Keratinocyte (primary cell): ENCODE measurements at regions not wholly inside any gene's neighbourhood (a gene's known extent, or its start where the extent isn't known, plus 50 kb on each side); places are given as distances from the start of the nearest gene placed in this dataset.

Source experiments
- DNase-seq: peaks from one replicate; pipeline ENCODE4 v3.0.0-alpha.2; 2011; ENCODE audit warnings: low read depth, missing footprints, low spot score
- FAIRE-seq: peaks from 2 replicates; lab custom pipeline; 2011; peaks lifted over from hg19 to GRCh38; lab: Jason Lieb, UNC
- H2AFZ ChIP-seq: 2 replicates; pipeline ENCODE4 v1.6.0; 2012; ENCODE audit warnings: low read length, control low read depth, inconsistent platforms; ENCODE audit not compliant: control insufficient read depth
- H3K27ac ChIP-seq: 2 replicates; pipeline ENCODE4 v1.5.1; 2011; ENCODE audit warnings: low read length; ENCODE audit not compliant: control insufficient read depth, insufficient read depth
- H3K27me3 ChIP-seq: 3 replicates; pipeline ENCODE4 v1.6.0; 2011; ENCODE audit warnings: low read length; ENCODE audit not compliant: control insufficient read depth, insufficient read depth; ENCODE audit errors: extremely low read depth
- H3K36me3 ChIP-seq, 2 experiments: 2 replicates in 1 of 2; 3 replicates in 1 of 2; pipeline ENCODE4 v1.5.1; 2011; ENCODE audit warnings: low read length in 2 of 2, mild to moderate bottlenecking in 1 of 2; ENCODE audit not compliant: control insufficient read depth in 2 of 2, insufficient read depth in 2 of 2; ENCODE audit errors: extremely low read depth in 1 of 2
- H3K4me1 ChIP-seq: 3 replicates; pipeline ENCODE4 v1.5.1; 2011; ENCODE audit warnings: low read length; ENCODE audit not compliant: control insufficient read depth, insufficient read depth; ENCODE audit errors: extremely low read depth
- H3K4me2 ChIP-seq: 3 replicates; pipeline ENCODE4 v1.6.0; 2011; ENCODE audit warnings: low read depth, low read length; ENCODE audit not compliant: control insufficient read depth, insufficient read depth; ENCODE audit errors: extremely low read depth
- H3K4me3 ChIP-seq, 3 experiments: fragments of 200-600 bp in 1 of 3; sonication (generic) in 1 of 3; 2 replicates in 2 of 3; 3 replicates in 1 of 3; pipeline ENCODE4 v1.5.1; 2011 to 2016; ENCODE audit warnings: low read length in 3 of 3, mild to moderate bottlenecking in 3 of 3, control low read depth in 2 of 3, inconsistent platforms in 1 of 3, low read depth in 1 of 3, mixed read lengths in 1 of 3, mixed run types in 1 of 3, moderate library complexity in 1 of 3; ENCODE audit not compliant: control insufficient read depth in 2 of 3, insufficient read depth in 2 of 3; ENCODE audit errors: extremely low read depth in 1 of 3
- H3K79me2 ChIP-seq: 2 replicates; pipeline ENCODE4 v1.6.0; 2012; ENCODE audit warnings: low read length; ENCODE audit not compliant: control insufficient read depth, insufficient read depth
- H3K9ac ChIP-seq: 3 replicates; pipeline ENCODE4 v1.6.0; 2011; ENCODE audit warnings: low read length; ENCODE audit not compliant: control insufficient read depth, insufficient read depth; ENCODE audit errors: extremely low read depth
- H3K9me1 ChIP-seq: 3 replicates; pipeline ENCODE4 v1.6.0; 2011; ENCODE audit warnings: low read length; ENCODE audit not compliant: control insufficient read depth, insufficient read depth; ENCODE audit errors: extremely low read depth
- H3K9me3 ChIP-seq: 2 replicates; pipeline ENCODE4 v1.5.1; 2012; ENCODE audit warnings: low read depth, low read length; ENCODE audit not compliant: control insufficient read depth
- H4K20me1 ChIP-seq: 3 replicates; pipeline ENCODE4 v1.6.0; 2011; ENCODE audit warnings: low read length; ENCODE audit not compliant: control insufficient read depth, insufficient read depth; ENCODE audit errors: extremely low read depth
- CTCF ChIP-seq, 3 experiments: IDR thresholded peaks in 1 of 3; conservative IDR thresholded peaks in 1 of 3; optimal IDR thresholded peaks in 1 of 3; 2 replicates in 2 of 3; 3 replicates in 1 of 3; pipeline versions ENCODE3 to v1.5.1; 2011; ENCODE audit warnings: low read length in 3 of 3, mild to moderate bottlenecking in 3 of 3, moderate library complexity in 2 of 3, control low read depth in 1 of 3, inconsistent platforms in 1 of 3; ENCODE audit not compliant: insufficient read depth in 2 of 3; ENCODE audit errors: extremely low read depth in 1 of 3
- EZH2 ChIP-seq: IDR thresholded peaks from one replicate; pipeline ENCODE4 v1.6.1; 2012; ENCODE audit warnings: inconsistent platforms, mild to moderate bottlenecking, low read length, moderate library complexity
- dilution Hi-C: fragments of 300-500 bp; cut with MboI; formaldehyde crosslinking; loops from one replicate; pipeline ENCODE4 v1.7.0; 2020; ENCODE audit warnings: low sequenced_read_pairs; ENCODE audit not compliant: extremely low pct_ligation_motif_present

- DNase-seq, result no peak
- dilution Hi-C loops, result no loop called here
Observed at GRCh38 chr1:106534612-106535011, 521.9 kb upstream of the PRMT6 start.

DNA sequence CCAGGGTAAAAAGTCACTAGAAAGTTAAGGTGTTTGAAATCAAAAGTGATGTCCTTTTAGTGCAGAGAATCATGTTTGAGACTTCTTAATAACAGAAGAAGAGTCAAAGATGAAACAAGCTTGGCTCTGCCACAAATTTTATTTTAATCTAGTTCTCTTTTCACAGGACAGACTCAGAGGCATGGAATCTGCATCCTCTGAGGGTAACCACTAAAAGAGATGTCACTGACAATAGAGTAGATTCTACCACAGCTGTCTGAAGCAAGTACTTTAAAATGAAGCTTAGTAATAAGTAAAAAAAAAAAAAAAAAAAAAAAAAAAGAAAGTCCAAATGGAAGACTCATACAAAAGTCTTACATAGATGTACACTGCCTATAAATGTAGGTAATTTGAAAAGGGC is 519.7 kb upstream of the PRMT6 start:
- Histone ChIP-seq H3K9me1 (no peaks in the 10 kb centered on the region), H3K4me3 (no peak overlapping the region), H3K9ac (no peak overlapping the region), H3K4me1 (no peaks in the 10 kb centered on the region), H2AFZ (no peak overlapping the region), H3K27ac (no peak overlapping the region), H3K27me3 (no peaks in the 10 kb centered on the region), H3K36me3 (no peaks in the 10 kb centered on the region), H4K20me1 (no peaks in the 10 kb centered on the region), H3K9me3 (no peaks in the 10 kb centered on the region), H3K4me2 (no peak overlapping the region), H3K79me2 (no peaks in the 10 kb centered on the region)
- dilution Hi-C loops, result no loop called here
- FAIRE-seq (no peak), DNase-seq (no peak)
- TF ChIP-seq CTCF (optimal IDR thresholded peaks at IDR 0.05 in 1 of 3, IDR thresholded peaks at IDR 0.05 in 1 of 3, conservative IDR thresholded peaks at IDR 0.05 in 1 of 3; ENCODE audit: extremely low read depth in 1 of 3, insufficient read depth in 2 of 3, low read length in 3 of 3) (no peak), EZH2 (no peak)

More at GRCh38 chr1:106534612-106535011, 521.9 kb upstream of the PRMT6 start:
- H3K27ac ChIP-seq, result no peak overlapping the region
- no peaks in the 10 kb centered on the region for H3K27me3 ChIP-seq
- no peaks in the 10 kb centered on the region for H3K4me1 ChIP-seq
- H3K9ac ChIP-seq, result no peak overlapping the region
- no peaks in the 10 kb centered on the region for H3K79me2 ChIP-seq
- H3K36me3 ChIP-seq, result no peaks in the 10 kb centered on the region
- no peaks in the 10 kb centered on the region for H3K9me3 ChIP-seq
- no peak overlapping the region for H3K4me2 ChIP-seq
- H2AFZ ChIP-seq, result no peak overlapping the region
- TF ChIP-seq CTCF (optimal IDR thresholded peaks at IDR 0.05 in 1 of 3, IDR thresholded peaks at IDR 0.05 in 1 of 3, conservative IDR thresholded peaks at IDR 0.05 in 1 of 3; ENCODE audit: extremely low read depth in 1 of 3, insufficient read depth in 2 of 3, low read length in 3 of 3), result no peak
- no peak for TF ChIP-seq EZH2
- no peak overlapping the region for H3K4me3 ChIP-seq
- no peak for FAIRE-seq
- no peaks in the 10 kb centered on the region for H4K20me1 ChIP-seq
- H3K9me1 ChIP-seq, result no peaks in the 10 kb centered on the region
